SK-N-MC (cell line): ENCODE measurements at regions not wholly inside any gene's neighbourhood (a gene's known extent, or its start where the extent isn't known, plus 50 kb on each side); places are given as distances from the start of the nearest gene placed in this dataset.

Experiments used
- DNase-seq: peaks from one replicate; pipeline ENCODE4 v3.0.0-alpha.2; 2011; ENCODE audit warnings: low read depth, low spot score
- H3K27ac ChIP-seq: fragments of 200-600 bp; sonication (generic); 2 replicates; pipeline ENCODE4 v1.5.1; 2016; ENCODE audit warnings: mixed run types
- H3K36me3 ChIP-seq: fragments of 200-600 bp; sonication (generic); 2 replicates; pipeline ENCODE4 v1.6.1; 2017; ENCODE audit warnings: antibody characterized with exemption, low read length, mixed read lengths; ENCODE audit not compliant: insufficient read depth
- H3K4me3 ChIP-seq: fragments of 200-600 bp; sonication (generic); 2 replicates; pipeline ENCODE4 v1.5.1; 2016
- H3K9ac ChIP-seq: fragments of 200-600 bp; sonication (generic); 2 replicates; pipeline ENCODE4 v1.8.0; 2017; ENCODE audit warnings: mixed run types, mixed read lengths; ENCODE audit not compliant: insufficient read length
- H3K9me3 ChIP-seq: fragments of 200-600 bp; sonication (generic); 2 replicates; pipeline ENCODE4 v1.6.1; 2017; ENCODE audit warnings: low read depth, mild to moderate bottlenecking, antibody characterized with exemption, low read length, moderate library complexity, mixed read lengths
- EZH2 ChIP-seq: fragments of 200-600 bp; sonication (generic); IDR thresholded peaks from one replicate; pipeline ENCODE4 v1.6.1; 2017; ENCODE audit warnings: antibody characterized with exemption
- FOXP2 ChIP-seq: optimal IDR thresholded peaks from 2 replicates; pipeline ENCODE3; 2011; ENCODE audit warnings: mild to moderate bottlenecking, moderate library complexity; ENCODE audit not compliant: insufficient read depth; ENCODE audit errors: extremely low read length, control extremely low read depth
- POLR2AphosphoS5 ChIP-seq: IDR thresholded peaks from 2 replicates; pipeline ENCODE4 v1.6.1; 2012; ENCODE audit warnings: mild to moderate bottlenecking, low read depth, low read length, borderline replicate concordance

DNA sequence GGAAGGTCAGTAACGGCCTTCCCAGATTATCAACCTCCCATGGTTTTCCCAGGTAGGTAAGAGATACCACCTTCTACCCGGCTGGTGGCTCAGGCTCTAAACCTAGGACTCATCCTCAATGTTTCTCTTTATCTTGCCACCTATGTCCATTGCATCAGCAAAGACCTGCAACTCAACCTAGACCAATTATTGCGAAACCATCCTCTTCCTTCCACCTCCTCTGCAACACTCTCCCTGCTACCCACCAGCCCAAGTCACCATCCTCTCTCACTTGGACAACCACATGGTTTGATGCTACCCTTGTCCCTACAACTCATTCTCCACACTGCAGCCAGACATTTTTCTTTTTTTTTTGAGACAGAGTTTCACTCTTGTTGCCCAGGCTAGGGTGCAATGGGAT, 65.4 kb upstream of the GDNF start:
- TF ChIP-seq EZH2 (no peak), POLR2AphosphoS5 (no peak)
- H3K9me3 ChIP-seq, result no peaks in the 10 kb centered on the region
- DNase-seq, result no peak
- H3K27ac ChIP-seq, result no peak overlapping the region
- H3K4me3 ChIP-seq, result no peak overlapping the region
- H3K9ac ChIP-seq, result no peak overlapping the region
- no peaks in the 10 kb centered on the region for H3K36me3 ChIP-seq

GRCh38 chr5:37902323-37902722, 62.5 kb upstream of the GDNF start:
- no peak overlapping the region for H3K9ac ChIP-seq

GRCh38 chr5:37900692-37901091, 60.9 kb upstream of the GDNF start:
- H3K4me3 ChIP-seq, result peak overlapping the region; percentile 17; the same call in 1 of the 2 replicates
- 0 out of 2 replicates have a peak overlapping the region, but pooled peaks have one; percentile 28 for H3K27ac ChIP-seq
- no peaks in the 10 kb centered on the region for H3K36me3 ChIP-seq
- DNase-seq, result no peak
- no peak overlapping the region for H3K9ac ChIP-seq
- H3K9me3 ChIP-seq, result no peaks in the 10 kb centered on the region
- TF ChIP-seq FOXP2 (no peak), POLR2AphosphoS5 (no peak), EZH2 (no peak)

More at GRCh38 chr5:37902323-37902722, 62.5 kb upstream of the GDNF start:
- H3K27ac ChIP-seq, result no peak overlapping the region
- H3K9me3 ChIP-seq, result no peaks in the 10 kb centered on the region
- TF ChIP-seq FOXP2 (no peak), EZH2 (no peak), POLR2AphosphoS5 (no peak)
- H3K4me3 ChIP-seq, result no peak overlapping the region
- no peaks in the 10 kb centered on the region for H3K36me3 ChIP-seq
- no peak for DNase-seq

DNA sequence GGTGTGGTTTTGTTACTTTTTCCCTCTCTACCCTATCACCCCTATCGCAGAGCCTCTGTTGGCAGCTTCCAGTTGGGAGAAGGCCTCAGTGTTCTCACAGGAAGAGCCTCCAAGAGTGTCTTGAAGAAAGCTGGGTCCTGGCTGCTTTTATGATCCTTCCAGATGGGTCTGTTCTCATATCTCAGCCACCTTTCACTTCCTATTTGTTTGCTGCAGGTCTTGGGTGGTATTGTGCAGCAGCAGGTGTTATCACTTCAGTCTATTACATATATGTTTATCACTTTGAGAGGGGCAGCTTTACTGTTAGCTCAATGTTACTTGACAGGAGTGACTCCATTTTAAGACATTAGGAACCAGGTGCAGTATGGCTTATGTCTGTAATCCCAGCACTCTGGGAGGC, 59.2 kb upstream of the GDNF start:
- TF ChIP-seq EZH2, result no peak
- TF ChIP-seq FOXP2, result no peak
- no peak for TF ChIP-seq POLR2AphosphoS5
- DNase-seq, result no peak

DNA sequence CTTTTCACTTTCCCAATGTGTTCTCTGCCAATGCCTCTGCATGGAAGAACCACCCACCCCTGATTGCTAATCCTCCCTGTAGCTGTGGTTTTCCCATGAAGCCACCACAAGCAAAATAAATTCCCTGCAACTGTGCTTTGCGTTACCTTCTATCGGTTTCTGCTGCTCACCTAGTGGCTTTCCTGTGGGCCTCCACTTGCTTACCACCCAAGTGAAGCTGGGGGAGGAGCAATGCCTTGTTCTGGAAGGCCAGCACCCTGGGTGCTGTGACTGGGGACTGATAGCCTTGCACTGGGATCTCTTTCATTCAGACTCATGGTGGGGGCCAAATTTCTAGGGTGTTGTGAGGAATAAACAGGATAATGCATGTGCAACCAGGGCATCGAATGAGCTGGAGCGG, 56.3 kb upstream of the GDNF start:
- TF ChIP-seq FOXP2 (no peak), EZH2 (no peak), POLR2AphosphoS5 (no peak)
- Histone ChIP-seq H3K9me3 (no peaks in the 10 kb centered on the region), H3K36me3 (no peaks in the 10 kb centered on the region), H3K4me3 (no peak overlapping the region), H3K9ac (no peak overlapping the region), H3K27ac (no peak overlapping the region)
- DNase-seq, result no peak

More for the DNA sequence above, 59.2 kb upstream of the GDNF start:
- Histone ChIP-seq H3K27ac (no peak overlapping the region), H3K4me3 (no peak overlapping the region), H3K9me3 (no peaks in the 10 kb centered on the region), H3K36me3 (no peaks in the 10 kb centered on the region), H3K9ac (no peak overlapping the region)

GRCh38 chr5:37893434-37894134, 53.7 kb upstream of the GDNF start:
- H3K9ac ChIP-seq, result no peak overlapping the region
- no peak for TF ChIP-seq EZH2
- no peak for TF ChIP-seq FOXP2
- TF ChIP-seq POLR2AphosphoS5, result no peak
- no peak overlapping the region for H3K4me3 ChIP-seq
- no peak for DNase-seq
- H3K27ac ChIP-seq, result peak overlapping the region; percentile 88
- no peaks in the 10 kb centered on the region for H3K36me3 ChIP-seq
- H3K9me3 ChIP-seq, result no peaks in the 10 kb centered on the region

DNA sequence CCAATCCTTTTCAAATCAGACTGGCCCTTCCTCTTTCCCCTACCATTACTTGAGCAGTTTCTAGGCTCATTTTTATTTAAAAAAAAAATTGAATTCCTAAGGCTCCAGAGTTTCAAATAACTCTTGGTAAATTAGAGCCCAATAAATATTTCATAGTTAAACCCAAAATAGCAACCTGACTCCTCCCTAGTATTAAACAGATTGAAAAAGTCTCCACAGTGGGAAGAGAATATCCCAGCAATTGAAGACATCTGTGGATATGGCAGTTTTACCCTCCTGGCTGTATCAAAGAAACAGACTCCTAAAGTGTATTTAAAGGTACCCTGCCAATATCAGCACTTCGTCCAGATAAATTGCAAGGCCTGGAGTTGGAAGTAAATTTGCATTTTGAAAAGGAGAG, 52.7 kb upstream of the GDNF start:
- H3K36me3 ChIP-seq, result no peaks in the 10 kb centered on the region
- no peak for DNase-seq
- peak overlapping the region; percentile 88 for H3K27ac ChIP-seq
- no peak for TF ChIP-seq POLR2AphosphoS5
- no peak for TF ChIP-seq EZH2
- no peak for TF ChIP-seq FOXP2
- no peaks in the 10 kb centered on the region for H3K9me3 ChIP-seq
- peak overlapping the region; percentile 8 for H3K9ac ChIP-seq
- H3K4me3 ChIP-seq, result peak overlapping the region; percentile 41; the same call in 1 of the 2 replicates

- Histone ChIP-seq H3K4me3 (no peak overlapping the region), H3K27ac (peak overlapping the region; percentile 88; the same call in 1 of the 2 replicates), H3K9me3 (no peaks in the 10 kb centered on the region), H3K36me3 (no peaks in the 10 kb centered on the region), H3K9ac (no peak overlapping the region)
- no peak for TF ChIP-seq FOXP2
- TF ChIP-seq EZH2, result no peak
- no peak for DNase-seq
These were observed 52.0 kb upstream of the GDNF start for GRCh38 chr5:37891832-37892231.

DNA sequence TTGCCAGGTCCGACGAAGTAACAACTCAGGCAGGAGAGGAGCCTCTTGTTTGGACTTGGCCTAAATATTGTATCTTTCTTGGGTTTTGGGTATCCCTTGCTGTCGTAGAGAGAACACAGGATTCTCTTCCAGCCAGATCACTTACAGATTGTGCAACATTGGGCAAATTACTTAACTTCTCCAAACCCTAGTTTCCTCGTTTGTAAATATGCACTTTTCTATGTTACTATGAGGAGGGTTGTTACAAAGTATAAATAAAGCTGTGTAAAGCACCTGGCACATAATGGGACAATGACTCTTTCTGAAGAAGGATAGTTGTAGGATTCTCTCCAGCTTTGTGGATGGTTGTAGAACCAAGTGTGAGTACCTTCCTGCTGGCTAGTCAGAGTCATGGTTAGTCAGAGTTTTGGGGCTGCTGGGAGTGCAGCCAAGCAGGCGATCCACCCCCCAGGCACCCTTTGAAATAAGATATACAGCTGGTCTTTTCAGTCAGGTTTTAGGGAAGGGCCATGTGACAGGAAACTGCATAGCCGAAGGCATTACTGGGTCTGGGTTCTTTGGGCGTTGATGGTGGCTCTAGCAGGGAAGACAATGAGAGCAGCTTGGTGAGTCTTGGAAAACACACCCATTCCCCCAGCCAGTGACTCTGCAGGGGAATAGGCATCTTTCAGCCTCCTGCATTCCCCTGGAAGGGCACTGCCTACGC, 49.9 kb upstream of the GDNF start:
- TF ChIP-seq FOXP2, result no peak
- TF ChIP-seq EZH2, result no peak
- TF ChIP-seq POLR2AphosphoS5, result no peak
- H3K9ac ChIP-seq, result no peak overlapping the region
- DNase-seq, result peak; percentile 78
- peak overlapping the region; percentile 85 for H3K27ac ChIP-seq
- no peaks in the 10 kb centered on the region for H3K36me3 ChIP-seq
- no peaks in the 10 kb centered on the region for H3K9me3 ChIP-seq
- peak overlapping the region; percentile 10 for H3K4me3 ChIP-seq
